ENCODE measurements at regions not wholly inside any gene's neighbourhood (a gene's known extent, or its start where the extent isn't known, plus 50 kb on each side); places are given as distances from the start of the nearest gene placed in this dataset.

- H3K9me2 ChIP-seq (ENCODE audit: insufficient read depth, low read length), result no peaks in the 10 kb centered on the region
- ChIA-PET POLR2A (no interaction called here), CTCF (ENCODE audit: unreplicated experiment) (no interaction called here)
These were observed 341.4 kb upstream of the PSMD7 start for GRCh38 chr16:73955255-73955654.

DNA sequence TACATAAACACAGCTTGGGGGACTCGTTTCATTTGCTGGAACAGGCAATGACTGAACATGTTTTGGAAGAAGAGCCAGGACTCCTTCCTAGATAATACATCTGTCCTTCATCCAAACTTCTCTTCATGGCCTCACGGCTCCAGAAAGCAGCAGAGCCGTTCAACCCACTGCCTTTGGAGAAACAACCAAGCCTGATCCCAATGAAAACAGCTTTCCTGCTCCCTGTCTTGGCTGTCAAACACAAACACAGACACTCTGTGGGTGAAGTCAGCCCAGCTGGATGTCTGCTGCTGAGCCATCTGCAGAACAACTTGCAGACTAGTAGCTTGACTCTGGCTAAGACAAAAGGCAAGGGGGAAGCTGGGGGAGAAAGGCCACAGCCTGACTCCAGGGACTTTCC lies 345.1 kb upstream of the PSMD7 start:
- Histone ChIP-seq H3K4me2 (ENCODE audit: low read length) (no peak overlapping the region), H2AFZ (ENCODE audit: low read length) (no peak overlapping the region), H3K4me3 (ENCODE audit: low read depth, low read length, poor library complexity, severe bottlenecking) (no peak overlapping the region), H3K27ac (ENCODE audit: low read depth, low read length, poor library complexity, severe bottlenecking) (no peak overlapping the region), H3K36me3 (ENCODE audit: insufficient read depth, low read length) (no peaks in the 10 kb centered on the region), H3K9me2 (ENCODE audit: insufficient read depth, low read length) (no peaks in the 10 kb centered on the region), H3K4me1 (ENCODE audit: insufficient read depth, low read length, poor library complexity, severe bottlenecking) (no peaks in the 10 kb centered on the region), H3K9me3 (ENCODE audit: low read length) (no peaks in the 10 kb centered on the region), H3K79me2 (ENCODE audit: insufficient read depth, low read depth, low read length) (no peaks in the 10 kb centered on the region), H4K20me1 (ENCODE audit: insufficient read depth, low read length) (no peaks in the 10 kb centered on the region)
- POLR2A ChIA-PET, result interaction anchor here (0.6 kb wide), 1 partner anchor 96 kb away, joined by 7 read pairs; no protein-coding TSS in a partner anchor
- BruUV-seq (replicated peaks), result no TSS peak
- CTCF ChIA-PET (ENCODE audit: unreplicated experiment), result no interaction called here
- no peak for DNase-seq (ENCODE audit: low spot score)
- intact Hi-C loops (cut with micrococcal nuclease; ENCODE audit: unreplicated experiment), result no loop called here
- no peak for TF ChIP-seq EZH2phosphoT487 (IDR thresholded peaks at IDR 0.05; ENCODE audit: borderline replicate concordance, low read depth, low read length)
- TF ChIP-seq CTCF (conservative IDR thresholded peaks at IDR 0.05; ENCODE audit: low read length), result no peak

More at GRCh38 chr16:73955255-73955654, 341.4 kb upstream of the PSMD7 start:
- H2AFZ ChIP-seq (ENCODE audit: low read length), result no peak overlapping the region
- H4K20me1 ChIP-seq (ENCODE audit: insufficient read depth, low read length), result no peaks in the 10 kb centered on the region
- no peak overlapping the region for H3K27ac ChIP-seq (ENCODE audit: low read depth, low read length, poor library complexity, severe bottlenecking)
- TF ChIP-seq EZH2phosphoT487 (IDR thresholded peaks at IDR 0.05; ENCODE audit: borderline replicate concordance, low read depth, low read length), result no peak
- no peak for TF ChIP-seq CTCF (conservative IDR thresholded peaks at IDR 0.05; ENCODE audit: low read length)
- BruUV-seq (replicated peaks), result no TSS peak
- H3K4me2 ChIP-seq (ENCODE audit: low read length), result no peak overlapping the region
- H3K4me1 ChIP-seq (ENCODE audit: insufficient read depth, low read length, poor library complexity, severe bottlenecking), result no peaks in the 10 kb centered on the region
- no peaks in the 10 kb centered on the region for H3K79me2 ChIP-seq (ENCODE audit: insufficient read depth, low read depth, low read length)
- H3K9me3 ChIP-seq (ENCODE audit: low read length), result no peaks in the 10 kb centered on the region
- no peak for DNase-seq (ENCODE audit: low spot score)
- intact Hi-C loops (cut with micrococcal nuclease; ENCODE audit: unreplicated experiment), result no loop called here
- H3K4me3 ChIP-seq (ENCODE audit: low read depth, low read length, poor library complexity, severe bottlenecking), result no peak overlapping the region
- H3K36me3 ChIP-seq (ENCODE audit: insufficient read depth, low read length), result no peaks in the 10 kb centered on the region

- Histone ChIP-seq H3K9me3 (ENCODE audit: low read length) (no peaks in the 10 kb centered on the region), H3K9me2 (ENCODE audit: insufficient read depth, low read length) (no peaks in the 10 kb centered on the region), H3K79me2 (ENCODE audit: insufficient read depth, low read depth, low read length) (no peaks in the 10 kb centered on the region), H3K4me1 (ENCODE audit: insufficient read depth, low read length, poor library complexity, severe bottlenecking) (no peaks in the 10 kb centered on the region), H2AFZ (ENCODE audit: low read length) (no peak overlapping the region), H3K27ac (ENCODE audit: low read depth, low read length, poor library complexity, severe bottlenecking) (no peak overlapping the region), H3K36me3 (ENCODE audit: insufficient read depth, low read length) (no peaks in the 10 kb centered on the region), H3K4me2 (ENCODE audit: low read length) (no peak overlapping the region), H4K20me1 (ENCODE audit: insufficient read depth, low read length) (no peaks in the 10 kb centered on the region), H3K4me3 (ENCODE audit: low read depth, low read length, poor library complexity, severe bottlenecking) (no peak overlapping the region)
- POLR2A ChIA-PET, result no interaction called here
- TF ChIP-seq CTCF (conservative IDR thresholded peaks at IDR 0.05; ENCODE audit: low read length), result no peak
- TF ChIP-seq EZH2phosphoT487 (IDR thresholded peaks at IDR 0.05; ENCODE audit: borderline replicate concordance, low read depth, low read length), result no peak
- intact Hi-C loops (cut with micrococcal nuclease; ENCODE audit: unreplicated experiment), result no loop called here
- no peak for DNase-seq (ENCODE audit: low spot score)
- BruUV-seq (replicated peaks), result no TSS peak
- CTCF ChIA-PET (ENCODE audit: unreplicated experiment), result no interaction called here
These were observed 346.9 kb upstream of the PSMD7 start for GRCh38 chr16:73949574-73950320.

Measured in OCI-LY7 (cell line).